GM21447 (cell line): ENCODE measurements at regions not wholly inside any gene's neighbourhood (a gene's known extent, or its start where the extent isn't known, plus 50 kb on each side); places are given as distances from the start of the nearest gene placed in this dataset.

Source experiments
- ATAC-seq: cut with Tn5 transposase; IDR thresholded peaks from one replicate; pipeline ENCODE4 v1.9.1; 2021; ENCODE audit not compliant: unreplicated experiment

DNA sequence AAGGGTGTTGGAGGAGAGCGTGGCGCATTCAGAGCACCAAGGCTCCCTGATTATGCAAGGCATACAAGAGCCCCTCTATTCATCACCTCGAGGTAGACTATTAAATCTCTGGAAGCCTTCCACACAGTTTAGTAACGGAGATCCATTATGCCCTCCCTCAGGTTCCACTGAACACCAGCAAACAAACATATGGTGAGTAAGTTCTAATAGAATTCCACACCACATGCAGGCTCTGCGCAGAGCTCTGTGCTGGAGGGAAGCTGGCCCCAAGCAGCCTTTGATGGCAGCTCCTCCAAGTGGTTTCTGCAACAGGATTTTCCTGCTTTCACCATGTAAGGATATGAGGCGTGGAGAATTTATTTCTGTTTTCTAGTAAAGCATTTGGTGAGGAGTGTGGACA, 238.6 kb downstream of the C1D start:
- no peak for ATAC-seq

GRCh38 chr2:67825476-67825875, 237.3 kb downstream of the C1D start:
- no peak for ATAC-seq

DNA sequence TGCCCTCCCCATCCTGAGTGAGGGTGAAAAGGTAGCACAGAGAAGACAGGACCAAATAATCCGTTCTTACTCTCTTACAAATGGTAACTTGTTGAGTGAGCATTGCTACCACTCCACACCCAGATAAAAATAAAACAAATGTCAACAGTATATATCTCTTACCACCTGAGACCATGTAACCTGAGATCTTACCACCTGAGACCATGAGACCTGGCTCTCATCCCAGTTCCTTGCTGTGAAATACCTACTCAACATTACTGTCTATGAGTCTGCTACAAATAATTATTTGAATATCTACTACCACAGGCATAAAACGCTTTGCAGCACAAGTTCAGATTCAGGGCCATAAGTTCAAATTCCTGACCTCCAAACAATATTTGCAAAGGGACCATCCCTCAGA, 234.7 kb downstream of the C1D start:
- no peak for ATAC-seq

GRCh38 chr2:67829470-67829869, 233.3 kb downstream of the C1D start:
- ATAC-seq = no peak

- ATAC-seq = no peak
These were observed 229.2 kb downstream of the C1D start for GRCh38 chr2:67833632-67834031.

GRCh38 chr2:67834482-67834881, 228.3 kb downstream of the C1D start:
- ATAC-seq = no peak

- no peak for ATAC-seq
These were observed 227.5 kb downstream of the C1D start for GRCh38 chr2:67835266-67835665.

DNA sequence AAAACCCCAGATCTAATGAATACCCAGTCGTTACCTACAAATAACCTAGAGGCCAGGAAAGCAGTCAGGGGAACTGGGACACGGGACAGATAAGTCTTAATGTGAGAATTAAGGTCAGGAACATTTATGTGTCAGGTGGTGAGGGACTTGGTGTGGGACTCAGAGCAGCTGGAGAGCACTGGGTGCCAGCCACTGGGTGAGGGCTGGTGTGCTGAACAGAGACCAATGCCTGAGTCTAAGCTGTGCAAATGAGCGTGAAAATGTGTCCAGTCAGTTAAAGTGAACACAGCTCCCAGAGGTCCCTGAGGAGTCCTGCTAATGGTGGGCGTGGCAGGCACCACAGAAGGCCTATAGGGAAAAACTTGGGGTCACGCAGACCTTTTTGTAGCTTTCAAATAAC, 225.9 kb downstream of the C1D start:
- ATAC-seq = no peak

DNA sequence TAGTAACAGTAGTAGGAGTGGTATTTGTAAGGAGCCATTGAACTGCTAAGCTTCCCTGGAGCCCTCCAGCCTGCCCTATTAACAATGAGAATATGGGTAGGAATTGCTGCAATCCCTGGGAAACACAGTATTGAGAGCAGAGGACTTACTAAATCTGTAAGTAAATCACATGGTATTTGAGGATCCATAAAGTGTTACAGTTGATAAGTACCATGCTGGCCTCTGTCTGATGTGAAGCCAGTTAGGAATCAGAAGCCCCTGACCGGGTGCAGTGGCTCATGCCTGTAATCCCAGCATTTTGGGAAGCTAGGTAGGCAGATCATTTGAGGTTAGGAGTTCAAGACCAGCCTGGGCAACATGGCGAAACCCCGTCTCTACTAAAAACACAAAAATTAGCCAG, 224.6 kb downstream of the C1D start:
- ATAC-seq = no peak

DNA sequence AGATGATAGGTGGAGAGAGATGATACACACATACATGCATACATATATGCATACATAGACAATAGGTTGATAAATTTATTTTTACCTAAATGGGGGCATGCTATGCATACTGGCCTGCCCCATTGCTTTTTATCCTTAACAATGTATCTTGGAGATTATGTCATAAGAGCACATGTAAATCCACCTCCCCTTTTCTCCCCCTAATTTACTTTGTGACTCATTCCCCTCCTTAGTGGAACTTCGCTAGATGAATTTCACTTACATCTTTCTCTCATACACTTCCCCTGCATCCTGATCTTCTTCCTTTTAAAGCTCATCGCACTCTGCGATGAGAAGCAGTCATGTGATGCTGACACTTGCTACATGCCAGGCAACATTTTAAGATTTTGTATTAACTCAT, 223.6 kb downstream of the C1D start:
- no peak for ATAC-seq

DNA sequence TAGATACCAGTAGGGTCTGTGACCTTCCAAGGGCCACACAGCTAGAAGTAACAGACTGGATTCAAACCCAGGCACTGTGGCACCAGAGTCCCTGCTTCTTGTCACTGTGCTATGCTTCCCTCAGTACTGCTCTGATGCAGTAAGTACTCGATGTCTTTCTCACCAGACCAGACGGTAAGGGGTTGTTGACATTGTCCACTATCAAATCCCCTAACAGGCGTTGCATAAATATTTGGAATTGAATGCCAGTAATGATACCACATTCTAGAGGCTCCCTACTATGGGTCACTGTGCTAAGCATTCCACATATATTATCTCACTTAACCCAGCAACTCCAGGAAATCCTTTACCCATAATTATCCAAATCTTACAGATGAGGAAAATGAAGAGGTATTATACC, 223.1 kb downstream of the C1D start:
- ATAC-seq = no peak

- peak; percentile 63 for ATAC-seq
These were observed 222.2 kb downstream of the C1D start for GRCh38 chr2:67840460-67841068.

- ATAC-seq = no peak
These were observed 221.1 kb downstream of the C1D start for GRCh38 chr2:67841711-67842110.

- no peak for ATAC-seq
These were observed 220.3 kb downstream of the C1D start for GRCh38 chr2:67842375-67842959.

- ATAC-seq = no peak
These were observed 218.7 kb downstream of the C1D start for GRCh38 chr2:67844024-67844540.

- no peak for ATAC-seq
These were observed 217.0 kb downstream of the C1D start for GRCh38 chr2:67845621-67846369.

GRCh38 chr2:67846370-67847070, 216.3 kb downstream of the C1D start:
- no peak for ATAC-seq

GRCh38 chr2:67848551-67849285, 214.1 kb downstream of the C1D start:
- no peak for ATAC-seq

- ATAC-seq = no peak
These were observed 211.8 kb downstream of the C1D start for GRCh38 chr2:67851016-67851415.

DNA sequence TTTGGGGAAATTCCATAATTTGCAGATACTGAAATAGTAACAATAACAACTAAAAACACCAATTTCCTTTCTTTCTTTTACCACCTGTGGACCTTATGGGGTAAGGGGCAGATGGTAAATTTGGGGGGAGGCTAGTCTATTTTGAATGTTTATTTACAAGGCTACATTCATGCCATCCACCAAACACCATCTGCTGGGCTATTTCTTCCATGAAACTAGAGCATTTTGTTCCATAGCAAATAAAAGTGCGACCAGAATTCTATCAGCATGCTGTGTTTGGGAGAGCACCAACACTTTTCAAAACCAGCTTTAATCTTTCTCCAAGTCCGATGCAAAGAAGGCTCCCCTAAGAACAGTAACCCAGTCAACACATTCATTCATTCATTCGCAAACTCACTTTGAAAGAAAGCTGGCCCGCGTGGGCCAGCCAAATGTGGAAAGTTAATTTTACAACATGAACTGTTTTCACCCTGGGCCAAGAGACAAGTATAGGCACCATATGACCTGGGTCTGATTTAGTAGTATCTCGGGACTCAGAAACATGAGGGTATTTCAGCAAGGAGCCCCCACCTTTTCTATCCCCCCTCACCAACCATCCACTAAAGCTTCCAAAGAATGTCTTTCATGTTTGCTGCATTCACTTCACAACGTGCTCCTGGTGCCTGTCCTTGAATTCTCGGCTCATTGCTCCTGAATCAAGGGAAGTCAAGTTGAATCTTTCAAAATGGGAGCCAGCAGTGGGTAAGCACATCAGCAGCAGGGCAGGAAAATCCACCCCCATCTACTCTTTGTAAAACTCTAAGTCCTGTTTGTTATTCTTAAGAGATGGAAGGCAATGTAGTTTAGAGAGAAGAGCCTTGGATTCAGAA, 210.6 kb downstream of the C1D start:
- ATAC-seq = no peak
